HG03558 (cell line): ENCODE measurements at regions not wholly inside any gene's neighbourhood (a gene's known extent, or its start where the extent isn't known, plus 50 kb on each side); places are given as distances from the start of the nearest gene placed in this dataset.

ENCODE experiments used
- ATAC-seq: cut with Tn5 transposase; IDR thresholded peaks from one replicate; pipeline ENCODE4 v1.9.1; 2021; ENCODE audit warnings: moderate number of reproducible peaks; ENCODE audit not compliant: unreplicated experiment; ENCODE audit errors: extremely low read depth

DNA sequence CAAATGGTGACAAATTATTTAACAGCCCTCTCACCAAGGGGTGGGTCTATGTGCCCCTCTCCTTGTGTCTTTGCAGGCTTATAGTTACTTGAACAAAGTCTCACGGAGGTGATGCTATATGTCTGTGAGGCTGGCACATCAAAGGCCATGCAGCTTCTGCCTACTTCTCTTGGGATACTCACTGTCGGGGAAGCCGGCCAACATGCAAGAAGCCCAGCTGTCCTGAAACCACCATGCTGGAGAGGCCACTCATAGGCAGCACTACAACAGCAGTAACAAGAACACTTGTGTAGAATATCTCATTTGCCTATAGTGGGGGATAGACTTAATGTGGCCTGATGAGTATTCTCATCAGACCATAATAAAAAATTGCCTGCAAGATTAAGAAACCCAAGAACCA lies 233.7 kb upstream of the NCKAP5 start:
- ATAC-seq: no peak

DNA sequence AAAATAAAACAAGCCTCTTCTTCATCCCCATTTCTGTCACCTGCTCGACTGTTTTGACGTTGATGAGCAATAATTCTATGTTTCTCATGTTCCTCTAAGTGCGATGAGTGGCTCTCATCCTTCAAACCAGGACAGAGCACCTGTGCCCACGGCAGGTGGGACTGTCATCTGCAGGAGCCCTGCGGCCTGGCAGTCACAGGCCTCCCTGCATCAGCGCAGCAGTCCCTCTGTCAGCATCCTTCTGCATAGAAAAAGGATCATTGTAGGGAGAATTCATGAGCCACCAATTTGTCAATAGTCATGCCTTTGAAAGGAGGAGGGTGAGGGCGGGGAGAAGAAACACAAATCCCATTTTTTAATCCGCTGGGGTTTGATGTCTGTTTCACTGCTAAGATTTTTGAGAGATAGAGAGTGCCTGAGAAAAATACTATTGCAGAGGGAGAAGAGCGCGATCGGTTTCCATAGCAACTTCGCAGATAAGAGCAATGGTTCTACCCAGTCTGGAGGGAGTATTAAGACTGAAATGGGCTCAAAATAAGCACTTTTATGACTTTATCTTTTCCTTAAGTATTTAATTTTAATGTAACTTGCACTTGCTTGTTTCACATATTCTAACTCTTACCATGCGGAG lies 234.3 kb upstream of the NCKAP5 start:
- no peak for ATAC-seq

DNA sequence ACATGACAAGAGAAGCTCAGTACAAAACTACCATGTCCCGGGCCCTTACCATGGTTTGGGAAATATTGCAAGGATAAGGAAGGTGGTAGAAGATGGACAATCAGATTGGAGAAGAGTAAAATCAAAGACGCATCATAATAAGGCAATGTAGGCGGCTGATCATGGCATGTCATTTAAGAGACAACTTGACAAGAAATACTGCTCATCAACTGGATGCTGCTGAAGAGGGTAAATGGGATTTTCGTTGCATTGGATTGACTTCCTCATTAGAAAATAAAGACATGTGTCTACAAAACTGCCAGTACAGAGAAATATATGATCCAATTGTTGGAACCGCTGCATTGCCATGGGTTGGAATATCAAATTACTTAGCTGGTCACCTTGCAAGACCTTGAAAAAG lies 238.3 kb upstream of the NCKAP5 start:
- no peak for ATAC-seq

DNA sequence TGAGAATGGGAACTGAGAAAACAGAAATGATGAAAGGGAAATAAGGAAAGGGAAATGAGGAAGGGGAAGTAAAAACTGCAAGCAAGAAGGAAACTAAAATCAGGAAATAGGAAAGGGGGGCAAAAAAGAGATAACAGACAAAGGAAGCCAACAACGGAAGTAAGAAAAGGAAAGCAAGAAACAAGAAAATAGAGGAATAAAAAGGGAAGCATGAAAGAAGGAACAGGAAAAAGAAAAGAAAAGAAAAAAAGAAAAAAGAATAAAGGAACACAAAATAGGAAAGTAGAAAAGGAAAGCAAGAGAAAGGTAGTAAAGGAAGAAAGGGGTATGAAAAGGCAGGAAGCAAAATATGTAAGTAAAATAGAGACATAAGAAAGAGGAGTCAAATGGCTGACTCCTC lies 241.2 kb upstream of the NCKAP5 start:
- ATAC-seq: no peak

DNA sequence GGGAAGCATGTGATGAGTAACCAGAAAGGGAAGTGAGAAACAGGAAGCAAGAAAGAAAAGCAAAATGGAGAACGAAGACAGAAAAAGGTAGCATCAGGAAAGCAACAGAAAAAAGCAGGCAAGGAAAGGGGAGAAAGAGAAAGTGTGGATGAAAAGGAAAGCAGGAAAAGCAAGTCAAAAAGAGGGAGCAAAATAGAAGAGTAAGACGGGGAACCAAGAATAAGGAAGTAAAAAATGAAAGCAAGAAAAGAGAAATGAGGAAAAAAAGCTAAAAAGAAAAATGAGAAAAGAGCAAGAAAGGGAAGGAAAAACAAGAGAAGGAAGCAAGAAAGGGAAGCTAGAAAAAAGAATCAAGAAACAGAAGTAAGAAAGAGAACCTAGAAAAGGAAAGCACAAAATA lies 242.3 kb upstream of the NCKAP5 start:
- no peak for ATAC-seq

DNA sequence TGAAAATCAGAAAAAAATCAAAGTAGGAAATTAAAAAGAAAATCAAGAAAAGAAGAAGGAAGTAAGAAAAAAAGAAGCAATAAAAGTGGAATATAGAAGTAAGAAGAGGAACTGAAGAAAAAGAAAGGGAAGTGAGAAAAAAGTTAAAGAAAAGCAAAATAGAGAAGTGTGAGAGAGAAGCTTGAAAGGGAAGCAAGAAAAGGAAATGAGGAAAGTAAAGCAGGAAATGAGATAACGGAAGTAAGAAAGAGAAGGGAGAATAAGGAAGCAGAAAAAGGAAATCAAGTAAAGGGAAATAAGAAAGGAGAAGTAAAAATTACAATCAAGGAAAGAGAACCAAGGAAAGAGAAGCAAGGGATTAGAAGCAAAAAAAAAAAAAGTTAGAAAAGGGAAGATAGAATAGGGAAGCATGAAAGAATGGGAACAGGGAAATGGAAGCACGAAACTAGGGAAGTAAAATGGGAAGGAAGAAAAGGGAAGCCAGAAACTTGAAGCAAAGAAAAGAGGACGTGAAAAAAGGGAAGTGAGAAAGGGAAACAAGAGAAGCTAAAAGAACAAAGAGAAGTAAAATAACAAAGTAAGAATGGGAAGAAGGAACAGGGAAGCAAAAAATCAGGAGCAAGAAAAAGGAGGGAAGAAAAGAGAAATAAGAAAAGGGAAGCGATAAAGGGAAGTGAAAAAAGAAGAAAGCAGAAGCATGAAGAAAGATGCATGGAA lies 243.3 kb upstream of the NCKAP5 start:
- ATAC-seq: no peak

DNA sequence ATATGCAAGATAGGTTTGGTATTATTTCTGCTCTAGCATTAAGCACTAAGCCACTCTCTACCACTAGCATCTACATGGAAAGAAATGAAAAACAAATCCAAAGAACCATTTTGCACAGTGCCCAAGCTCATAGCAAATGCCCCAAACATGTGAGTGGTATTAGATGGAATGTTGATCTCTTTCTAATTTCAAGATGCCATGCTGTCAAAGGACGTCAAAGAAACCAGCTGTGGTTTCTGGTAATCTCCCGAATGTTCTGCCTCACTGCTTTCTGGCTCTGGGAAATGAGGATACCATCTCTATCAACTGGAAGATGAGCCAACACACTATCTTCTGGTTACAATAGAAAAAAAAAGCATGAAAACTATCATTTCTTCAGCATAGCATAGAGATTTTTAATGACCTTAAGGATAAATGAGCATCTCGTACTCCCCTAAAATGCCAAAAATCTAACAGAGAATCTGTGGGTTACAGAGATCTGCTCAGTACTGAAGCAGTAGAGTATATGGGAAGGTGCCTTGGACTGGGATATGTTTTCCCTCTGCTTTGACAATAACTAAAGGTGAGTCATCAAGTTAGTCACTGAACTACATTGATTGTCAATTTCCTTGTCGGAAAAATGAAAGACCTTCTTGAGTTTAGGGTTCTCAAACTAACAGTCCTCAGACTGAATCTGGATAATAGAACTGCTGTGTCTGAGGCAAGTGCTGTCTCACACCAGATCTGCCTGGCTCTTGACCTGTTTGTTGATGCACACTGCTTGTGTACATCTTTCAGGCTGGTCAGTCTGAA lies 244.8 kb upstream of the NCKAP5 start:
- ATAC-seq: no peak

DNA sequence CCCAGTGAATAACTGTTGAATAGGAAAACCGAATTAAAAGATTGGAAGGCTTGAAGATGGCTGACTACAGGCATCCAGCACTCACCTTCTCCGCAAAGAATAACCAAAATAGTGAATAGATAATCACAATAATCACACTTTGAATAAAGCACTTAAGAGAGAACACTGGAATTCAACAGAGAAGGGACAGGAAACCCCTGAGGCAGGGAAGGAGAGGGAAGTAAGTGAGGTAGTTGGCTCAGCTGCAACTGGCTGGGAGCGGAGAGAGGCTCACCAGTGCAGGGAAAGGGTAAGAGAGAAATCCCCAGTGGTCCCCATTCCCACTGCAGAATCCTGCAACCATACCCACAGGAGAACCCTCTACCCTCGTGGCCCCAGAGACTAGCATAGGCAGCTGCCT lies 246.6 kb upstream of the NCKAP5 start:
- no peak for ATAC-seq

DNA sequence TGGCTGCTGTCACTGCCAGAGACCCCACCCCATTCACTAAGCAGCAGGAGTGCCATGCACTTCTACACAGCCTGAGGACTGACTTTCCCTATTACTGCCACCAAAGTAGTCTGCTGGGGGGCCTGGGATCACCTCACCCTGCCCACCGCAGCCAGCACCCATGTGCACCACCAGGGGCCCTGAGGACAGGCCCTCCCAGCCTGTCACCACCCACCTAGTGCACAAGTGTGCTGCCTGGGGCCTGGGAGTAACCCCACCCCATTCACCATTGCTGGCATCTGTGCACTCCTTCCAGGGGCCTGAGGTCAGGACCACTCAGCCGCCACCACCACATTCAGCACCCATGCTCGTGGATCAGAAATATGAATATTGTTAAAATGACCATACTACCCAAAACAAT lies 247.8 kb upstream of the NCKAP5 start:
- ATAC-seq: no peak

DNA sequence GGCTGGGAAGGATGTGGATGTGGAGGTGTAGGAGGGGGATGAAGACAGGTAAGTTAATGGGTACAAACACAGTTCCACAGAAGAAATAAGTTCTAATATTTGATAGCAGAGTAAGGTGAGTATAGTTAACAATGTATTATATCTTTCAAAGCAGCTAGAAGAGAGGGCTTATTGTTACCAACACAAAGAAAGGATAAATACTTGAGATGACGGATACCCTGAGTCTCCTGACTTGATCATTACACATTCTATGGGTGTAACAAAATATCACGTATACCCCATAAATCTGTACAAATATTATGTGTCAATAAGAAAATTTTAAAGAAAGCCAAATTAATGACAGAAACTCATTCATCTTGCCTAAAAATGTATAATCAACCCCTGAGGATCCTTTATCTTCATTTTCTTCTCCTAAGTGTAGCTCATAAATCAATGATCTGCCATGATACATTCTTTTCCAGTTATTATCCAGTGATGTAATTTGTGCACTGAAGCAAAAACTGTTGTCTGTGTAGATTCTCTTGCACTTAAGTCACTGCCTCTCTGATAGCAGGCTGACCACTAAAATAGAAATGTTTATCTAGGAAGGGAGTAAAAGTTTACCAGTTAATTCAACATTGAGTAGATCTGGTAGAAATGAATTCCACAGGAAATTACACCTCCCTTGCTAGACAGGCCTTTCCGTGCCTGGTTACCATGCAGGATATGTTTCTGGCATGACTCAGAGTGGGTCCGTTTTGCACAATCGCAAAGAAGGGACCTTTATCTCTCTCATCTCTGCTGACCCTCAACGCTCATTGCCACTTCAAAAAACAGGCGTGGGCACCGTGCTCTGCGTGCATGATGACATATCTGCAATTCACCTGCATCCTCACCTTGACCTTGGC lies 249.7 kb upstream of the NCKAP5 start:
- ATAC-seq: no peak

DNA sequence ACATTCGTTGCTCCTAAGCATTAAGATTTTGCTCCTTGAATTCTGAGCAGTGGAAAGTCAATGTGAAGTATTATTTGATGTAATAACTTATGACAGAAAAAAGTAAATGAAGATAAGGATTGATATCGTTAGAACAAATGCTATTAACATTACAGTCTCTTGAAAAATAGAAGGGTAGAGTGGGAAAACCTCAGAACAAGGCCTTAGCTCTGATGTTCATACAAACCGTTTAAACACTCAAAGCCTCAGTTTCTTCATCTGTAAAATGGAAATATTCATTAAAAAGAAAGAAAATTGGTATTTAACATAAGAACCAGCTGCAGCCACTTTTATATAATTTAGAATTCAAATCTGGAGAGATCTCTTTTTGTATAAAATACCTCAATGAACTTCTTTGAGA lies 250.4 kb upstream of the NCKAP5 start:
- ATAC-seq: no peak

DNA sequence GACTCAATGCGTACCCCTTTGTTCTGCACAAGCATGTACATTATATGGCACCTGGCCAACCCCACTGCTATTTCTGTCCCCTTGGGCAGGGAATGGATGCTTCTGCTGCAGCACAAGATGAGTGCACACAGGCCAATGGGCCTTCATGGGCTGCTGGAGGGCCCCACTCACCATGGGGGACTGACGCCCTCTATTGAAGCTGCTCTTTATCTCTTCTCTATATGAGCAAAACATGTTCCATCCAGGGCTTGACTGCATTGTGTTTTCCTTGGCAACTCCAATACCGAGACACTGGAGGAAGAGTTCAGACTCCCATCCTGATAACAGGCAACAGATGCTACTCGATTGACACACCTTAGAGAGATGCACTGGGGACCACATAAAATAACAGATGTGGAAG lies 251.6 kb upstream of the NCKAP5 start:
- ATAC-seq: no peak

DNA sequence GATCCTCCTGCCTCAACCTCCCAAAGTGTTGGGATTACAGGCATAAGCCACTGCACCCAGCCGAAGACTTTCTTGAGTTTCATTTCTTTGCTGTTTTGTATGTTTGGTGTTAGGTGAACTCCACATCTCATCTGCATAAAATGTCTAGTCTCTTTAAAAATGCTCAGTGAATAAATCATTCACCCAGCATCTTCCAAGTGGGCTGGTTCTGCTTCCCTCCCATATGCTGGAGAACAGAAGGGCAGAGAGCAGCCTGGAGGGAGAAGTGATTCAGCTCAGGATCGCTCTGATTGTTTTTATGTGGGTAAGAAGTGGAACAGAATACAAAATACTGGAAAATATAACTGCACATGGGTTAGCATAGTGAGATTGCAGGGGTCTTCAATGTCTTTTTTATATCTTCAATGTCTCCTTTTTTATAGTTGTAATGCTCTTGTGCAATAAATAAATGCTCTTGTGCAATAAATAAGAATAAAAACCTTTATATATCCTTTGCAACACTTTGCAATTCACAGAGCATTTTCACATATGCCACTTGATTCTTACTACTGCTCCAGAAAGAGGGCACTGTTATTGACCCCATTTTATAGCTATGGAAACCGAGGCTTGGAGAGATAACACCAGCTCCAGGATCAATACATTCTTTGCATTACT lies 253.0 kb upstream of the NCKAP5 start:
- ATAC-seq: no peak

DNA sequence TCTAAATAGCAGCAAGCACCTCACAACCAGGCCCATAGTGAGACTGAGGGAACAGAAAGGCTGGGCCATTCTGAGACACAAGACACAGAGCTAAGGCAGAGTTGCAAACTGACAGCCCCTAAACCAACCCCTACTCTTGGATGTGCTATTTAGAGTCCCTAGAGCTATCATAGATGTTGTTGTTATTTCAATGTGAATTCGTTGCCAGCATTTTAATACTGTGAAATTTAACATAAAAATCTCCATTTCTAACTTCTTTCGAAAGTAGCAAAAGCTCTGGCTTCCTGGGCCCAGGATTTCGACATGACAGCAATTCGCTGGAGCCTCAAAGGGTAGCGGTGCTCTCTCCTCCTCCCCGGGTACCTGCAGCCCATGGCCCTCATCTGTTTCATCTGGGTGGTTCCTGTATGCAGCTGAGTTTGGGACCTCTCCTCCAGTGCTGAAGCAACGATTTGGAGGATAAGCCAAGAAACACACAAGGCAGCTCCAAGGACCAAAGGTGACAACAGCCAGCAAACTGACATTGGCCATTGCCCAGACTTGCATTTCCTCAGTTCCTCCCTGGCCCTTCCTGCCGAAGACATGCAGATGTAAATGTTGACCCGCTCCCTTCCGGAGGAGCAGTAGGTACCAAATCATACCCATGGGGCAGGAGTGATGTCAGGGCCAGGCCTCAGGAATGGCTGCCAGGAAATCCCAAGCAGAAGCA lies 254.4 kb upstream of the NCKAP5 start:
- ATAC-seq: no peak

DNA sequence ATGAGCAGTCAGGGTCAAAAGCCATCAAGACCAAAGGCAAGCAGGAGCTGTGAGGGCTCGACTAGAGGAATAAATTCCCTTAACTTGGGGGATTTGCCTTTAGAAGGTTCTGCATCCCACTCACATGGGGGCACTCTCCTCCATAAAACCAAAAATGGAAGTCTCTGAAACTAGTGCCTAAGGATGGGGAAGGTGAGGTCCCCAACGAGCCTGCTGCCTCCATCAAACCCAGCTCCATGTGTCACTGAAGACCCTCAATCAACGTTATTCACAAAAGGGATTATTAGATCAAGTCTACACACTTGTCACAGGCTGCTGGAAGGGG lies 254.9 kb upstream of the NCKAP5 start:
- no peak for ATAC-seq

DNA sequence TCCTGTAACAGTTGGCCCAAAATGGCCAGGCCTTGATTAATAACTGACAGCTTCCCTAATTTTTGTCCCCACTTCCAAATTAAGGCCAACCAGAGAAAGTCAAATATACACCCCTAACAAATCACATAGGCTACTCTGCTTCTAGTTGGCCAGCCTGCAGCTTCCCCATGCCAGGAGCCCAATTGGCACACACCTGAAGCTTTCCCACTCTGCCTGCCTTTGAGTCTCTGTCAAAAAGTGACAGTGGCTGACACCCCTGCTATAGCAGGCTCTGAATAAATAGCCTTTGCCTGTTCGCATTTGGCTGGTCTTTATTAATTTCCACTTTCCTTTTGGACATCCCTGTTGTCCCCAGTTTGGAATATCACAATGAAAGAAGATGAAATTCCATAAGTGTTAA lies 256.6 kb upstream of the NCKAP5 start:
- ATAC-seq: no peak

DNA sequence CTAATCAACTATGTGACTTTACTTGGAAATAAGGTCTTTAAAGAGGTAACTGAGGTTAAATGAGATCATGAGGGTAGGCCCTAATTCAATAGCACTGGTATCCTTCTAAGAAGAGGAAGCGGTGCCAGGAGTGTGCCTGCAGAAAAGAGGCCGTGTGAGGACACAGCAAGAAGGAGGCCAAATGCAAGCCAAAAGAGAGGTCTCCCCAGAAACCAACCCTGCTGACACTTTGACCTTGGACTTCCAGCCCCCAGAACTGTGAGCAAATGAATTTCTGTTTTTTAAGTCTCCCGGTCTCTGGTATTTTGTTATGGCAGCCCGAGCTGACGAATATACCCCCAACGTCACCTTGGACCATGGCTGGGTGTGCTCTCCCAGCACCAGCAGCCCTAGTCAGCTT lies 257.5 kb upstream of the NCKAP5 start:
- no peak for ATAC-seq

DNA sequence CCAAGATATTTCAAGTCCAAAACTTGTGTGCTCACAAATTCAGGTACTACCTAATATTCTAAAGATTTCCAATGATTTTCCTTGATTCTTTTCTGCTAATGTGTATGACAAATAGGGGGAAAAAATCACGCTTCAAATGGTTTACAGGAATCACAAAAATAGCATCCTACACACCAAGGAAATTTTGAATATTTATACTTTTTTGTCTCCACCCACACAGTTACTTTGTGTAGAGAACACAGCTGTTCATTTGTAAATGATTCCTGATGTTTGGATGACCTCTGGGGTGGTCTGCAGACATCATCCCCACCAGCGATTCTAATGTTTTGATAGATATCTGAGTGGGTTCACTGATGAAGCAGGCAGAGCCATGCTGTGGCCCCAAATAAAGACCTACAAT lies 260.6 kb upstream of the NCKAP5 start:
- ATAC-seq: no peak

DNA sequence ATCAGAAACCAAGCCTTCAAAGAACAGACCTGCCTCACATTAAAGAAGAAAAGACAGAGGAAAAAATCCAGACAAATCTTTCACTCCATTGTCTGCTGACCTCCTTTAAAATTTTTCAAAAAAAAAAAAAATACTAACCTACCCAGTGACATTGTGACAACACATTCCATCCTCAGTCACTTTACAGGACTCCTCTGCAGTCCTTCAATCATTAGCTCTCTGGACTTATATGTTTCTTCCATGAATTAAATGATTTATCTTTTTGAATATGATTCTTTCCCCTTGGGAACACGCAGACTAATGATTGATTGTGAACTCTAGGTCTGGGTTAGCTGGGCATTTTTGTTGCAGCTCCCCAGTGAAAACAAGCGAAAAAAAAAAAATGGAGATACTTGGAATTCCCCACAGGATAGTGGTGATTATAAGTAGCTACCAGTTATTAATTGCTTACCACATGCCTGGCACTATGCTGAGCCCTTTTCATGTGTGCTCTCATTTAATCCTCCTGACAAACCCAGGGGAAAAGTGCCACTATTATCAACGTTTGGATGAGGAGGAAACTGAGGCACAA lies 261.3 kb upstream of the NCKAP5 start:
- no peak for ATAC-seq
